Activated T-helper 1 cell treated with anti-CD3 and anti-CD28 coated beads, Interleukin-12 subunit alpha, Interleukin-12 subunit beta, Interleukin-2, Interleukin-4 antibody, amounts not matched to agents 30 ng/mL and 10 ng/mL and 1 ng/mL, durations not matched to agents 14 hours and 24 hours and 36 hours (primary cell): ENCODE measurements at regions not wholly inside any gene's neighbourhood (a gene's known extent, or its start where the extent isn't known, plus 50 kb on each side); places are given as distances from the start of the nearest gene placed in this dataset.
A peak's percentile ranks its signal among the peaks of the same experiment; 100 is the strongest.

Experiments
- DNase-seq: peaks from one replicate; pipeline ENCODE4 v3.0.0; 2021; ENCODE audit warnings: low spot score
- H3K27ac Mint-ChIP-seq: one replicate; pipeline ENCODE4 v1.8.0; 2021; ENCODE audit warnings: mild to moderate bottlenecking, mixed read lengths
- H3K27me3 Mint-ChIP-seq: one replicate; pipeline ENCODE4 v1.8.0; 2022; ENCODE audit warnings: mild to moderate bottlenecking, moderate library complexity, mixed read lengths; ENCODE audit not compliant: insufficient read depth
- H3K36me3 Mint-ChIP-seq: one replicate; pipeline ENCODE4 v1.8.0; 2021; ENCODE audit warnings: low read depth, mixed read lengths
- H3K4me1 Mint-ChIP-seq: one replicate; pipeline ENCODE4 v1.8.0; 2021; ENCODE audit warnings: low read depth, mixed read lengths
- H3K4me3 Mint-ChIP-seq: one replicate; pipeline ENCODE4 v1.8.0; 2021; ENCODE audit warnings: mild to moderate bottlenecking, moderate library complexity, mixed read lengths
- H3K9me3 Mint-ChIP-seq: one replicate; pipeline ENCODE4 v1.8.0; 2021; ENCODE audit warnings: mixed read lengths
- intact Hi-C: fragments of 100-400 bp; cut with micrococcal nuclease; formaldehyde crosslinking; loops from one replicate; pipeline ENCODE4 v1.15.1; 2024

- H3K27ac Mint-ChIP-seq, result no peak overlapping the region
- H3K27me3 Mint-ChIP-seq, result peaks cover 6% of the 10 kb centered on the region
- no peak for DNase-seq
- H3K36me3 Mint-ChIP-seq, result no peaks in the 10 kb centered on the region
- intact Hi-C loops, result no loop called here
- peaks cover 8% of the 10 kb centered on the region for H3K9me3 Mint-ChIP-seq
- H3K4me3 Mint-ChIP-seq, result no peak overlapping the region
- no peaks in the 10 kb centered on the region for H3K4me1 Mint-ChIP-seq
Measured at GRCh38 chr3:13161021-13161759, 88.0 kb upstream of the IQSEC1 start.

GRCh38 chr3:13160619-13161018 is 87.4 kb upstream of the IQSEC1 start:
- H3K36me3 Mint-ChIP-seq, result no peaks in the 10 kb centered on the region
- H3K9me3 Mint-ChIP-seq, result peaks cover 10% of the 10 kb centered on the region
- DNase-seq, result no peak
- H3K4me3 Mint-ChIP-seq, result no peak overlapping the region
- H3K27me3 Mint-ChIP-seq, result peaks cover 6% of the 10 kb centered on the region
- no peaks in the 10 kb centered on the region for H3K4me1 Mint-ChIP-seq
- no peak overlapping the region for H3K27ac Mint-ChIP-seq
- intact Hi-C loops, result no loop called here

GRCh38 chr3:13159890-13160289 is 86.7 kb upstream of the IQSEC1 start:
- no peaks in the 10 kb centered on the region for H3K4me1 Mint-ChIP-seq
- no peak overlapping the region for H3K27ac Mint-ChIP-seq
- H3K9me3 Mint-ChIP-seq, result peaks cover 17% of the 10 kb centered on the region
- intact Hi-C loops, result no loop called here
- DNase-seq, result no peak
- no peak overlapping the region for H3K4me3 Mint-ChIP-seq
- peaks cover 4% of the 10 kb centered on the region for H3K27me3 Mint-ChIP-seq
- peaks cover 2% of the 10 kb centered on the region for H3K36me3 Mint-ChIP-seq

- intact Hi-C loops, result no loop called here
- peaks cover 23% of the 10 kb centered on the region for H3K9me3 Mint-ChIP-seq
- H3K27me3 Mint-ChIP-seq, result peaks cover 1% of the 10 kb centered on the region
- peaks cover 2% of the 10 kb centered on the region for H3K36me3 Mint-ChIP-seq
- H3K4me3 Mint-ChIP-seq, result no peak overlapping the region
- no peaks in the 10 kb centered on the region for H3K4me1 Mint-ChIP-seq
- DNase-seq, result no peak
- H3K27ac Mint-ChIP-seq, result no peak overlapping the region
Measured at GRCh38 chr3:13158871-13159270, 85.6 kb upstream of the IQSEC1 start.

GRCh38 chr3:13158408-13158807 is 85.2 kb upstream of the IQSEC1 start:
- Mint-ChIP-seq H3K4me1 (no peaks in the 10 kb centered on the region), H3K36me3 (peaks cover 2% of the 10 kb centered on the region), H3K4me3 (no peak overlapping the region), H3K27ac (no peak overlapping the region), H3K9me3 (peaks cover 23% of the 10 kb centered on the region), H3K27me3 (peaks cover 1% of the 10 kb centered on the region)
- intact Hi-C loops, result no loop called here
- no peak for DNase-seq

GRCh38 chr3:13157986-13158385 is 84.8 kb upstream of the IQSEC1 start:
- Mint-ChIP-seq H3K36me3 (peaks cover 2% of the 10 kb centered on the region), H3K4me3 (no peak overlapping the region), H3K4me1 (no peaks in the 10 kb centered on the region), H3K27ac (no peak overlapping the region), H3K9me3 (peaks cover 23% of the 10 kb centered on the region), H3K27me3 (peaks cover 1% of the 10 kb centered on the region)
- intact Hi-C loops, result no loop called here
- no peak for DNase-seq

- no peak overlapping the region for H3K27ac Mint-ChIP-seq
- peaks cover 2% of the 10 kb centered on the region for H3K36me3 Mint-ChIP-seq
- no peak overlapping the region for H3K4me3 Mint-ChIP-seq
- peaks cover 3% of the 10 kb centered on the region for H3K27me3 Mint-ChIP-seq
- intact Hi-C loops, result no loop called here
- H3K9me3 Mint-ChIP-seq, result peaks cover 23% of the 10 kb centered on the region
- no peak for DNase-seq
- H3K4me1 Mint-ChIP-seq, result peaks cover 10% of the 10 kb centered on the region
Measured at GRCh38 chr3:13152826-13153710, 79.8 kb upstream of the IQSEC1 start.

- Mint-ChIP-seq H3K9me3 (peaks cover 13% of the 10 kb centered on the region), H3K4me3 (no peak overlapping the region), H3K36me3 (peaks cover 2% of the 10 kb centered on the region), H3K4me1 (peaks cover 10% of the 10 kb centered on the region), H3K27ac (no peak overlapping the region), H3K27me3 (peaks cover 3% of the 10 kb centered on the region)
- DNase-seq, result no peak
- intact Hi-C loops, result no loop called here
Measured at GRCh38 chr3:13150624-13151023, 77.4 kb upstream of the IQSEC1 start.

- Mint-ChIP-seq H3K9me3 (peaks cover 2% of the 10 kb centered on the region), H3K27me3 (peaks cover 2% of the 10 kb centered on the region), H3K4me3 (no peak overlapping the region), H3K27ac (peak overlapping the region; percentile 84), H3K4me1 (peaks cover 10% of the 10 kb centered on the region), H3K36me3 (no peaks in the 10 kb centered on the region)
- intact Hi-C loops, result no loop called here
- DNase-seq, result no peak
Measured at GRCh38 chr3:13149330-13150108, 76.3 kb upstream of the IQSEC1 start.

- H3K27ac Mint-ChIP-seq, result no peak overlapping the region
- DNase-seq, result no peak
- no peak overlapping the region for H3K4me3 Mint-ChIP-seq
- H3K27me3 Mint-ChIP-seq, result peaks cover 2% of the 10 kb centered on the region
- no peaks in the 10 kb centered on the region for H3K36me3 Mint-ChIP-seq
- intact Hi-C loops, result no loop called here
- H3K4me1 Mint-ChIP-seq, result peaks cover 10% of the 10 kb centered on the region
- H3K9me3 Mint-ChIP-seq, result no peaks in the 10 kb centered on the region
Measured at GRCh38 chr3:13148561-13149329, 75.5 kb upstream of the IQSEC1 start.

GRCh38 chr3:13148126-13148525 is 74.9 kb upstream of the IQSEC1 start:
- Mint-ChIP-seq H3K27ac (no peak overlapping the region), H3K27me3 (peaks cover 2% of the 10 kb centered on the region), H3K36me3 (no peaks in the 10 kb centered on the region), H3K4me1 (peaks cover 10% of the 10 kb centered on the region), H3K4me3 (no peak overlapping the region), H3K9me3 (no peaks in the 10 kb centered on the region)
- no peak for DNase-seq
- intact Hi-C loops, result no loop called here

- H3K4me3 Mint-ChIP-seq, result no peak overlapping the region
- H3K27me3 Mint-ChIP-seq, result peaks cover under 1% of the 10 kb centered on the region
- H3K27ac Mint-ChIP-seq, result no peak overlapping the region
- H3K4me1 Mint-ChIP-seq, result peaks cover 10% of the 10 kb centered on the region
- intact Hi-C loops, result no loop called here
- no peaks in the 10 kb centered on the region for H3K36me3 Mint-ChIP-seq
- no peak for DNase-seq
- no peaks in the 10 kb centered on the region for H3K9me3 Mint-ChIP-seq
Measured at GRCh38 chr3:13147344-13147743, 74.1 kb upstream of the IQSEC1 start.
